DOHH2 (cell line): ENCODE measurements at regions not wholly inside any gene's neighbourhood (a gene's known extent, or its start where the extent isn't known, plus 50 kb on each side); places are given as distances from the start of the nearest gene placed in this dataset.

ENCODE experiments used
- CTCF ChIP-seq: fragments of 200-600 bp; sonication (generic); IDR thresholded peaks from one replicate; pipeline ENCODE4 v1.5.1; 2014; ENCODE audit warnings: antibody characterized with exemption, mild to moderate bottlenecking, low read depth, low read length; ENCODE audit not compliant: poor library complexity, severe bottlenecking
- EZH2phosphoT487 ChIP-seq: fragments of 200-600 bp; sonication (generic); IDR thresholded peaks from 2 replicates; pipeline ENCODE4 v1.6.1; 2017; ENCODE audit warnings: borderline replicate concordance, mild to moderate bottlenecking, antibody characterized with exemption, low read length, moderate library complexity, mixed read lengths

- TF ChIP-seq CTCF (no peak), EZH2phosphoT487 (no peak)
Measured at GRCh38 chr6:148225871-148226270, 116.8 kb upstream of the SASH1 start.
